COLO668 (cell line): ENCODE measurements at regions not wholly inside any gene's neighbourhood (a gene's known extent, or its start where the extent isn't known, plus 50 kb on each side); places are given as distances from the start of the nearest gene placed in this dataset.

Source experiments
- DNase-seq: peaks from one replicate; lab custom pipeline; 2025; ENCODE audit not compliant: unreplicated experiment; lab: John Stamatoyannopoulos, UW

DNA sequence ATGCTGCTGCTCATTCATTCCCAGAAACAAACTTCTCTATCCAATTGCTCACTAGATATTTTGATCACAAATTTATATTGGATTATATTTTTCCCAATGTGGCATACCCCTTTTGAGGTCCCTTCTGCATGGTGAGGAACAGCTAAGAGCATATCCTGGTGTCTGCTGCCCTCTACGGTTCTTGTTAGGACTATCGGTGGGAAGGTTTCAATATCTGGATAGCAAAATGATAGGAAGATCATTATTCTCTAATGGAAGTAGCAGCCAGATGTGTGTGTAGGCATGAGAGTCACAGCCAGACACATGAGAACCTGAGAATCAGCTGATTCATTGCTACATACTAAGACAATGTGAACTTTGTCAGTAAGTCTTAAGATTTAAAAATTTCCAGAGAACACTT is 1422.4 kb upstream of the MIR17HG start:
- peak; percentile 36 for DNase-seq

DNA sequence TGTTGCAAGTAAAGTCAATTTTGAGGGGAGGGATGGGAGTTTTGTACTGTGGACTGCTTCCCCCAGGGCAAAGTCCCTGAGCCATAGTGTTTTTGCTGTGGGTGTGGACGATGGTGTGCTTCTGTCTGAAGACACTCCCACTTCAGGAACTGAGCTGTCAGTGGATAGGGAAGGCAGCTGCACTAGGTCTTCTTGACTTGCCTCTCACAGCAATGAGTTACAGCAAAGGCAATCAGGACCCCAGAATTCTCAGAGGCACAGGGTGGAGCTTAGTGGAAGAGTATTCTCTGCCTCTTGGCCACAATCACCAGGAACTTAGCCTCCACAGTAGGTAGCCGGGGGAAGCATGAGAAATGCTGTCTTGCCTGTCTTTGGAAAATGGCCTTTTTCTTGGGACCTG is 1416.6 kb upstream of the MIR17HG start:
- DNase-seq = no peak

DNA sequence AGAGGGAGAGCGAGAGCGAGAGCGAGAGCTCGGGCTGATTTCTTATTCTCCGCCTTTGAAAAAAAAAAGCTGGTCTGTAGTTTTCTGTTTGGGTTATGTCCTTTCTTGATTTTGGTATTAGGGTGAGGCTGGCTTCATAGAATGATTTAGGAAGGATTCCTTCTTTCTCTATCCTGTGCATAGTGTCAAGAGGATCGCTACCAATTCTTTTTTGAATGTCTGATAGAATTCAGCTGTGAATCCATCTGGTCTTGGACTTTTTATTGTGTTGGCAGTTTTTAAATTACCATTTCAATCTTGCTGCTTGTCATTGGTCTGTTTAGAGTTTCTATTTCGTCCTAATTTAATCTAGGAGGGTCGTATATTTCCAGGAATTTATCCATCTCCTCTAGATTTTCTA is 1414.6 kb upstream of the MIR17HG start:
- no peak for DNase-seq

DNA sequence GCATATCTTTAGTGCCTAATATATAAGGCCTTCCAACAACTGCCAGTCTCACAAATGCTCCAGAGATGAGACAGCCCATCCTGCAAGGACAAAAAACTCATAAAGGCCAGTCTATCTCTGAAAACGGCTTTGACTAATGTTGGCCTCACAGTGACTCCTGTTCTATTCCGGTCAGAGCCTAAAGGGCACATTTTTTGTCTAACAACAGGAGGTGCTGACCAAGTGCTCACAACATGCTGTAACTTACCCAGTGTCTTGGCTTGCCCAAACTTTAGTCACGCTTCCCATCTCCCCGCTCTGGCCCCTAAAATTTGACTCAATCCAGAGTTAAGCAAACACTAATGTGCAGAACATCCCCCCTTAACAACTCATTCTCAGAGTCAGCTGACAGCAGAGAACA is 1411.2 kb upstream of the MIR17HG start:
- no peak for DNase-seq

- no peak for DNase-seq
Observed at GRCh38 chr13:89937420-89937819, 1410.1 kb upstream of the MIR17HG start.

GRCh38 chr13:89940383-89940782 is 1407.1 kb upstream of the MIR17HG start:
- no peak for DNase-seq

GRCh38 chr13:89943139-89943538 is 1404.3 kb upstream of the MIR17HG start:
- no peak for DNase-seq

DNA sequence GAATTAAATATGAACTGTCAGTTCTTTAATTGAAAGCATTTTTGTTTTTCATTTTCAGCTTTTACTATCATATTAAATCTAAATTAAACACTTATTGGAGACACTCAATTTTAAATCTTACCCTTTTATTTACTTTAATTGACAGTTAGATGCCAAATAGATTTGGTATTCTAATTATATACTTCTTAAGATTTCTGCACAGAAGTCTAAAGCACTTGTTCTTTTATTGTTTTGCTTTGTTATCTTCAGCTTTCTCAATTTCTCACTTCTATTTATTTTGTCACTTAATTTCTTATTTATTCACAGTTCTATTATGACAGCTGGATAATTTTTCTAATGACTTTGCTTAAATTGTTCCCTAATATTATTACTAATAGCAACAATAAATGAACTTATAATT is 1397.3 kb upstream of the MIR17HG start:
- no peak for DNase-seq

DNA sequence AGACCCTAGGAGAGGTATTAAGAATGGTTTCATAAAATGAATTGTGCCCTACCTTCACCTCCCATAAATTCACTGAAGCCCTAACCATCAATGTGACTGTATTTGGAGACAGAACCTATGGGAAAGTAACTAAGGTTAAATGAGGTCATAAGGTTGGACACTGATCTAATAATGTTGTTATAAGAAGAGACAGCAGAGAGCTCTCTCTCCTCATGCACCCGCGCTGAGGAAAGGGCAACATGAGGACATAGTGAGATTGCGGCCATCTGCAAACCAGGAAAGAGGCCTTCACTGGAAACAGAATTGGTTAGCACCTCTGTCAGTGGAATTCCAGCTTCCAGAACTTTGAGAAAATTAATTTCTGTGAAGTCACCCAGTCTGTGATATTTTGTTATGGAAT is 1396.1 kb upstream of the MIR17HG start:
- no peak for DNase-seq

GRCh38 chr13:89953581-89953980 is 1393.9 kb upstream of the MIR17HG start:
- no peak for DNase-seq

GRCh38 chr13:89955773-89956172 is 1391.7 kb upstream of the MIR17HG start:
- DNase-seq = no peak

- no peak for DNase-seq
Observed at GRCh38 chr13:89959074-89959473, 1388.4 kb upstream of the MIR17HG start.

DNA sequence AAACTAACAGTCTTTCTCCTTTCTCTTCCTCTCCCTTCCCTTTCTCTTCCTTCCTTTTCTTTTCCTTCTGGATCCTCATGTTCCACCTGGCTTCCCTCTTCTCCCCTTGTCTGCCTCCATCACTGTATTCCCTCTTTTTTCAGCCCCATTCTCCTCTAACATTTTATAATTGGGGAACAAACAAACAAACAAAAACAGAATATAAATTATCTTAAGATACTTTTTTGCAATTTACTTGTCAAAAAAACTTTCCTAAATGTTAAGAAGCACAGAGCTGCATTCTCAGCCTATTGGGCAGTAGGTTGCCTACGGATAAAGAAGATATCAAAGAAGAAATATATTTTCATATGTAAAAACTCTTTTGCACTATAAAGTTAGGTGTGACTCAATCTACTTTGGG is 1382.2 kb upstream of the MIR17HG start:
- no peak for DNase-seq

- no peak for DNase-seq
Observed at GRCh38 chr13:89966524-89966923, 1381.0 kb upstream of the MIR17HG start.

- DNase-seq = no peak
Observed at GRCh38 chr13:89967701-89968100, 1379.8 kb upstream of the MIR17HG start.

GRCh38 chr13:89968470-89968869 is 1379.0 kb upstream of the MIR17HG start:
- DNase-seq = no peak

DNA sequence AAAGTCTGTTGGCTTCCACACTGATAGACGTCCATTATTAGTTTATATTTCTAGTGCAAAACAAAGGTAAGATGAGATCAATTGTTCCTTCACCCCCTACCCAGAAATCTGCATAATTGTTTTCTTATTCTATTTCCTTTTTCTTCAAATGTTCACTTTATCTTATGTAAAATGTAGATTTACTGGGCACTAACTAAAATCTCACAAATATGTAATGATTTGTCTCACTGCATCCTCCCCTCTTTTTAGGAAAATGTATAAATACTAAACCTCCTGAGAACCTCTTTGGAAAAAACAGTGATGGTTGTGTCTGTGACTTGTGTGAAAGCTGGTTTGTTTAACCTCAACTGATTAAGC is 1377.2 kb upstream of the MIR17HG start:
- no peak for DNase-seq

GRCh38 chr13:89977203-89977602 is 1370.3 kb upstream of the MIR17HG start:
- no peak for DNase-seq

- DNase-seq = no peak
Observed at GRCh38 chr13:89980896-89981295, 1366.6 kb upstream of the MIR17HG start.

DNA sequence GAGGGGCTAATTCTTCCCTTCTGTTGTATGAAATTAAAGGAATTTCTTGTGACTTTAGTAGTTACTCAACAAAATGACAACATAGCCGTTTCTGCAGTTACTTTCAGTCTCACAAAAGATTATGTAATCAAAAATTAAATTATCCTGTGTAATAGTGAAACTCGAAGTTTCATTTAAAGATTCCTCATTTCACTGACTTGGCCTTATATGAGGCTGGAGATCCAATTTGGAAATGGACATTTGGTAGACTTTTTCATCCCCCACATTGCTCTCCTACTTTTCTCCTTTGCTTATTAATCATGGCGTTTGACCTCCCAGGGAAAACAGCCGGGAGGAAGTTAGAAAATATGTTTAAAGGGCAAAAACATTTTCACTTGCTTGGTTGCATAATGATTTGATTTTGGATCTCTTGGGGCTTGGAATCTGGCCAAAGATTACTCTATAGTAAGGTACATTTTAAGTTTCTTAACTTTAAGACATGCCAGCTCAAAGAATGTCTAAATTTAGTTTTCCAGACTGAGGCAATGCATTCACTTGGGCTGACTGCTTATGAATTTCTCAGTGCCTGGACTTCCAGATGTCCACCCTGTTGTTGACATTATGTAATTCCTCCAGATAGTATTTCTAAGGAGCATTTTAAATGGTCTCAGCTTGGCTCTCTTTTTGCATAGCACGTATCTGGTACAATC is 1364.9 kb upstream of the MIR17HG start:
- DNase-seq = no peak

GRCh38 chr13:89988206-89988605 is 1359.3 kb upstream of the MIR17HG start:
- no peak for DNase-seq

DNA sequence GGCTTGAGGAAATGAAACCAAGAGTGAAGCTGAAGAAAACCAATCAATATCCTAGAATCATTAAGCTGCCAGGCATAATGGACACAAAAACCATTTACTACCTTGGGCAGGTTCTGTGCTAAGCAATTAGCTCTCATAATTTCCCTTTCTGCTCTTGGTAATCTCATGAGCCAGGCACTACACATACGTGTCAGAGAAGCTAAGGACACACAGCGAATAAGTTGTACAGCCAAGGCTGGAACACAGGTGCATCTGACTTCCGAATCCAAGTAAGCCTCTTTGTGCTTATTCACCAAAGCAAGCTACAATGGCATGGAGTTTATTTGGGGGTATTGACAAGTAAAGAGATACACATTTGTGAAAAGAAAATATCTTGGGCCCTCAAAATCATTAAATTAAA is 1343.9 kb upstream of the MIR17HG start:
- DNase-seq = no peak

- DNase-seq = no peak
Observed at GRCh38 chr13:90008707-90009149, 1338.8 kb upstream of the MIR17HG start.
